ENCODE measurements at regions not wholly inside any gene's neighbourhood (a gene's known extent, or its start where the extent isn't known, plus 50 kb on each side); places are given as distances from the start of the nearest gene placed in this dataset.

DNA sequence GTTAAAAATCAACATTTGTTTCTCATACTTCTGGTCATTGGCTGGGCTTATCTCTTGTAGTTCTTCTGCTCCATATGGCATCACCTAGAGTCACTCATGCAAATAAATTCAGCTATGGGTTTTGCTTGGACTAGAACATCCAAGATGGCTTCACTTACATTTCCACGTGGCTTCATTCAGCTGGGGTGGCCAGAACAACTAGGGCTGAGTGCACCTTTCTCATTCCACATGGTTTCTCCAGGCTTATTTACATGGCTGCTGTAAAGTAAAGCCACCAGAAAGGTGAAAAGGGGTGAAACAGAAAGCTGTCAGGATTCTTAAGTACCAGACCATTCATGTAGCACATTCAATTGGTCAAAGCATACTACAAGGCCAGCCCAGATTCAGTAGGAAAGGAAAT lies 151.1 kb upstream of the BMP2 start:
- DNase-seq = no peak

- DNase-seq = no peak
Observed at GRCh38 chr20:6614836-6615235, 152.7 kb upstream of the BMP2 start.

GRCh38 chr20:6613280-6613861 lies 154.1 kb upstream of the BMP2 start:
- no peak for DNase-seq

GRCh38 chr20:6612606-6612923 lies 154.9 kb upstream of the BMP2 start:
- no peak for DNase-seq

- DNase-seq = no peak
Observed at GRCh38 chr20:6611911-6612605, 155.4 kb upstream of the BMP2 start.

DNA sequence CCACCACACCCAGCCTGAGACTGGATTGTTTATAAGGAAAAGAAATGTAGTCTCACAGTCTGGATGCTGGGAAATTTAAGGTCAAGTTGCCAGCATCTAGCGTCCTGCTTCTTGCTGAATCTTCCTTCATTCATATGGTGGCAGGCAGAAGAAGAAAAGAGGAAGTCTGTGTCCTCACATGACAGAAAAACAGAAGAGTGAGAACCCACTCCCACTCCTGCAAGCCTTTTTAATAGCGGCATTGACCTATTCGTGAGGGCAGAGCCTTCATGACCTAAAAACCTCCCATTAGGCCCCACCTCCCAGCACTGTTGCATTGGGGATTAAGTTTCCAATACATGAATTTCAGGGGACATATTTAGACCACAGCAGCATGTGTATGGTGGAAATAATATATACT lies 160.8 kb upstream of the BMP2 start:
- no peak for DNase-seq

DNA sequence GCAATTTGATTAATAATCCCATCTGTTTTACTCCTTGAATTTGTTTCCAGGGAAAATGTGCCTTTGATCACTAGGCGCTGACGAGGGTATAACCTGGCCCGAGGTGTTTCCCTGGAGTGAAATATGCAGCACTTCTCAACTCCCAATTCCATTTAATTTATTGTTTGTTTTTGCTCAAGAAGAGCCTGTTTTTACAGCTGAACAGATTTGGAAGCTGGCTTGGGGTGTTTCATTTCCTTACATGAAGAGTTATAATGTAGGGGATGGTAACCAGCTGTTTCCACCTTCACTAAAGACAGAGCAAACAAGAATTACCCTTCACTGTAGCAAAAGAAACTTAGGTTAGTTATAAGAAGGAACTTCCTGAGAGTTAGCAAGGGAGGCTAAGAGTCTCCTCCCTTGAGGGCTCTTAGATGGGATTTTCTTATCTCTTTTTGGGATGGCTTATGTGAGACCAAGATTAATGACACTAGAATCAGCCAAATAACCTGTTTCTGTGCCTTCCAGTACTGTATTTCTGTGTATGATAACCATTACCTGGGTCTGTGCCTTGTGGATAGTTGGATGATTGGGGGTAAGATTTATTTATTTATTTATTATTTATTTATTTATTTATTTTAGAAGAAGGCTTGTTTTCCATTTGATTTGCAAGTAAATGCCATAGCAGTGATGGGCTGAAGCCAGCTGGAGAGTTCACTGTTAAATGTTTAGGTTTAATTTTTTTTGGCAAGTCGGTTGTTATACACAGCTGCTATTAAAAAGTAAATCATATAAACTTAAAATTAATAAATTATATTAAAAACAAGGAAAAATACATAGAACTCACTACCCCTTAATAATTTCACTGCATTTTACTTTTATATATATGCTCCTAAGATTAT lies 162.2 kb upstream of the BMP2 start:
- DNase-seq = peak; percentile 63

DNA sequence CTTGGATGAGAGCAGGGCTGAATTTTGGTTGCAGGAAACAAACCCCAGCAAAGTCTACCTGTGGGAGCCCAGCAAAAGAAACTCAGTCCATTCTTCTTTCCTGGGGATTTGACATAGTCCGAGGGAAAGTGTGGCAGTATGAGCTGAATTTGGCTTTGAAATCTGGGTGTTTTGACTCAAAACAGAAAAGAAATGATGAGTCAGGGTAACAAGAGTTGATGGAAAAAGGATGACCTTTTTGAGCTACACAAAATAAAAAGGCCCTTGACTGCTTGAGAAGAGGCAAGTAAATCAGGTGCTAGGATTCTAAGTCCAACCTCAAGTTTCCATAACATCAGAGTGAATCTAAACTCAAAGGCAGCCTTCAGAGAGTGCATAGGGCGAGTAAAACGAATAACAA lies 163.3 kb upstream of the BMP2 start:
- DNase-seq = no peak

DNA sequence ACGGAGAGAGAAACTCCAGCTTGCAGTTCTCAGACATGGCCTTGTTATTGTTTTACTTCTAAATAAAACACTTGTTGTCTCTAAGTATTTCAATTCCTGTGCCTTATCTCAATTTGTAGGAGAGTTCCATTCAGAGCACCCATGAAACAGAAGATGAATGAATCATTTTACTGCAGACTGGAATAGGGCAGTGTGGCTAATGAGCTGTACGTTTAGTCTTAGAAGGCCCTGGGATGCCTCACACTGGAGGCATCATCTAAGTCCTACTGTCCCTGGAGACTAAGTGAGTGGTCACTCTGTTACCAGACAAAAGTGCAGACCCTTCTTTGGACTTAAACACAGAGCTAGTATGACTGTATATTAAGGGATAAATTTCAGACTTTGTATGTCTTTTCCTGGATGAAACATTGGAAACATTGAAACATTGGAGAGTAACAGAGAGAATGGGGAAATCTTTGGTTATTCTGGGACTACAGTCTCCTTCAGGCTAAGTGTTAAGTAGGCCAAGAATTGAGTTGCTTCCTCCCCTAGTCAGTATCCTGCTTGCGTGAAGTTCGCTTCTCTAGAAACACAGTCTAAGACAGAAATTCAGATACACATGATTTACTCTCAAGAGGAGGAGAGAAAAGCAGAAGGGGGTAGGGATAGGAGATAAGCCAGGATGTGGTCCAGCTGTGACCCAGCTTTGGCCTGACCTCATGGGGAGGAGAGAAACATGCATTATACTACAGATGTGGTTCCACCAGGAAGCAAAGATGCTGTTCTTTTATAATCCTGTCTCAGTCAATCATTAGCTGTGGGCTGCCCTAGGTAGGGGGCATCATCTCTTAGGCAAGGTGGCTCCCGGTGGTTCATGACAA lies 167.4 kb upstream of the BMP2 start:
- DNase-seq = no peak

DNA sequence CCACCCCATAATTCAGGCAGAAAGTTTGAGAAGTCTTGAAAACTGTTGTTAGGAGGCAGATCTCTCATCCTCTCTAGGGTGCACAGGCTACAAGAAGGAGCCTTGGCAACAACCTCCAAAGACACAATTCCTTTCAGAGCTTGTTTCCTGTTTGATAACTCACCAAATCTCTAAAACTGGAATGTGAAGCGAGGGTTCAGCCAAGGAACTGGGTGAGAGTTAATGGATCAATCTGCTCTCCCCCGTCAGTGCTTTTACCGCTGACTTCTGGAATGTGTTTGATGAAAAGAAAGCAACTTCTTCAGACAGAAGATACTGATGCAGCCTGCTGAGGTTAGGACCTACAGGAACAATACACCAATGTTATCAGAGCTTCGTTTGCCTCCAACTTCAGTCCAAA lies 171.8 kb upstream of the BMP2 start:
- no peak for DNase-seq

- no peak for DNase-seq
Observed at GRCh38 chr20:6590891-6591637, 176.4 kb upstream of the BMP2 start.

DNA sequence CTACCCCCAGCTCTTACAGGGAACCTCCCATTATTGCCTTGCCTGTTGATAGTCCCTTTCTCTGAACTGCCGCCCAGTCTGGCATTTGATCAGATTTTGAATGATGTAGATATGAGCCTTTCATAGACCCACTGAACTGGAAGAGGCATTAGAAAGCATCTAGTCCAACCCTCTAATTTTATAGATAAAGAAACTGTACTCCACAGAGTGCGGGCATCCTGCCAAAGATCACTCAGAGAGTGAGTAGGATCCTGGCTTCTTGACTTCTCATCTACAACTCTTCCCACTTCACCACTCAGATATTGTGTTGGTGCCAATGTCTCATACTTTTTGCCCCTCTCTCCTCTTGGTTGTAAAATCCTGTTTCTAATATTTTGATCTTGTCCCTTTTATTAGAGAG lies 179.2 kb upstream of the BMP2 start:
- no peak for DNase-seq

DNA sequence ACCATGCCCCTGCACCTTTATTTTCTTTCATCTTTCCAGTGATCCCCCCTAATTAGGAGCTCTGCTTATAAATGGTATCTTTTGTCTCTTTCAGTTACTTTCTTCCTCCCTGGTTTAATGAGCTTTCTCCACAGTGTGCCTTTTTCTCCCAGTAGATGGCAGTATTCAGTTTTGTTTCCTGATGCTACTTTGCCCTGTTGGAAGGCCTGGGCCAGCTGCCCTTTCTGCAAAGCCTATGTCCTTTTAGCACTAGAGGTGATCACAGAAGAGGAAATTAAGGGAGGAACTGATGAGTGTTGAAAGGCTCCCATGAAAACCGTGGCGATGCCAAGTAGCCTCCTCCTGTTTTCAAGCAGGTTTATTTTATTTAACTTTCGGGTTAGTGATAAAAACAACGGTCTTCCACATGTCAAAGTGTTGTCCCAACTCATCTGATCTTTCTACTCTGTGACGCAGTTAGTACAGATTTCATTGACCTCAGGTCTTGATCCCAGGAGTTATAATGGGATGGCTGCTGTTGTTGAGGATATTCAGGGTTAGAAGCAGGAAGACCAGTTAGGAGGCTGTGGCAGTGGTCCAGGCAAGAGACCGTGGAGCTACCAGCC lies 184.2 kb upstream of the BMP2 start:
- DNase-seq = no peak

DNA sequence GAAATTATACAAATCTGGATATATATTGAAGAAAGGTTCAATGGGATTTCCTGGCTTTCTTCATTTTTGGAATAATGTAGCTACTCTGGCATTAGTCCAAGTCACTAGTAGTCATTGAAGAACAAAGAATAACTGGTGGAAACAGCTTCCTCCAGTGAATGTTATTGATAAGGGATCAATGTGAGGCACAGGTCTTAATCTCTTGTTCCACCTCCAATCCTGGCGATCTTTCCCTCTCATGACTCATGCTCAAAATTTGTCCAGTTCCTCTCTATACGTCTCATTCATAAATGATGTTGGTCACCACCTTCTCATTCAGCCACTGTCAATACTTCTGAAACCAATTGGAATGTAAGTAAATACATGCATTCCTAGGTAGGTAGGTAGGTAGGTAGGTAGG lies 185.0 kb upstream of the BMP2 start:
- DNase-seq = no peak

DNA sequence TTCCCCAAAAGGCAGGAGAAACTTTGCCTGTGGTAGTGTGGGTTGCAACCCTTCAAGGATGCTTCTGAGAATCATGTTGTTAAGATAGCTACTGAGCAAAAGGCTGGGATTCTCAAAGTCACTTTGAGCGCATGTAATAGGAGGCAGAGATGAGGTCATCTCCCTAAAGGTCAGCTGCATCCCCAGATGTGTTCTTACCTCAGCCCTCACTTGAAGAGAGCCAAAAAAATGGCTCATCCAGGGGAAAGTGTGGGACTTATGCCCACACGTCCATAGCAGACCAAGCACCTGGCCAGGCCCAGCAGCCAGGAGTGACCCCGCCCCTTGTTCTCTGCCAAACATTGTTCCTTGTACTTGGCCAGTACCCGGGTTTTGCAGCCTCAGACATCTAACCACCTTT lies 187.0 kb upstream of the BMP2 start:
- no peak for DNase-seq

DNA sequence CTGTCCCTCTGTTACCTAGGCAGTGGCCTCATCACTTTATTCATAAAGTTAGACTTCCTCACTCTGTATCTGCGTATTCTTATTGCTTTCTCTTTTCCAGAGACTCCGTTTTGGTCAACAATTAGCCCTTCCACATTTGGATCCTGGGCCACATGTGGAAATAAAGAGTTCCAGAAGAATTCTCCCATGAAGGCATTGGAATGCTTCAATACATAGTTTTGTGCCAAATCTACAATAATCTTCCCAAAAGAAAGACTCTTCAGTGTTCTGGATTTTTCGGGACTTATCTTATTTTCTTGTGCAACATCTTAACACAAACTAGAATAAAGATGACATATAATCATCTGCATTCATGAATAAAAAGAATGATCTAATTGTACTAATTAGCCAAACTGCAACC lies 187.7 kb upstream of the BMP2 start:
- no peak for DNase-seq

DNA sequence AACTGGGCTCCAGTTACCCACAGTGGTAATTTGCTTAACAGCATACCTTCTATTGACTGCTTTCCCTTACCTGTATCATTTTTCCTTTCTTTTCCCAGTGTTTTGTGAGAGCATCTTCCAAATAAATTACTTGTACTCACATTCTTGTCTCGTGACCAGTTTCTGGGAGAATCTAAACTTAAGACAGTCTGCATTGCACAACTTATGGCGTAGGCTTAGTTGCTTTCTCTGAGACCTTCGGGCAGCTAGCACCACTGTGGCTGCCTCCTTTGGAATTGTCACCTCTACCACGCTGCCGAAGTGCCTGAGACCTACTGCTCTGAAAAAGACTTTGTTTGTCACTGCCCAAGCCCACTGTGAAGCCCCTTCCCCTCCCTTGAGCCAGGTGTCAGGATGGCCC lies 188.1 kb upstream of the BMP2 start:
- DNase-seq = no peak

DNA sequence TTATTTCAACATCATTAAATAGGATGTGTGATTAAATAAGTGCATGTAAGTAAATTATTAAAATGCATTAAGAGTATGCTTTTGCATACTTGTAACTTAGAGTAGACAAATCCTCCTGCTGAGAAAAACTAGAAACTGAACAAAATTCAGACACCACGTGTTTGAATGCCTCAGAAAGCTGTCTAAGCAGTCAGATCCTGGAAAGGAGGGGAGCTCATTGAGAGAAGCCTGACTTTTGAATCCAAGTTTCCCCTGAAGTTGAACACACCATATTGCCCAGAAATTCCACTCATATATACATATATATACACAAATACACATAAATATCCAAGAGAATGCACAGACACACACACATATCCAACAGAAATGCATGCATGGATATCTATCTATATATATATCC lies 190.0 kb upstream of the BMP2 start:
- no peak for DNase-seq

GRCh38 chr20:6576726-6577125 lies 190.8 kb upstream of the BMP2 start:
- DNase-seq = no peak

GRCh38 chr20:6575912-6576401 lies 191.5 kb upstream of the BMP2 start:
- no peak for DNase-seq

DNA sequence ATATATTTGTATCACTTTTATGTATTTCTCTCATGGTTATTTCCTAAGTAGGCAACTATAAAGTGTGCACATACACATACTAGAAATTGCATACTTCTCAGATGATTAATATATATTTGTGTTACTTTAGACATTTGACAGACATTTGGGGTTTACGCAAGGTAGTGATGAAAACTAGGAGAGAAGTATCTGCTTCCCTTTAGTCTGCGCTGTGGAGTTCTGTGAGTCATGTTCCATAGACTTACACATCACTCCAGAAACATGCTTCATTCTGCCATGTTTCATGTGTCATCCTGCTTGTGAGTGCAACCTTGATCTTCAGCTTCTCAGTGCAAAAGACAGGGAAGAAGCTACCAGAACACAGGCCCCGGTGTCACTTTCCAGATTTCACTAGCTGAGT lies 200.7 kb upstream of the BMP2 start:
- DNase-seq = no peak

All from renal pelvis (tissue), 1 donor.